ENCODE measurements at regions not wholly inside any gene's neighbourhood (a gene's known extent, or its start where the extent isn't known, plus 50 kb on each side); places are given as distances from the start of the nearest gene placed in this dataset.

GRCh38 chr11:13905137-13905781 is 57.3 kb upstream of the SPON1 start:
- no peak overlapping the region for H3K4me3 ChIP-seq (ENCODE audit: low read length)
- no peak for DNase-seq (ENCODE audit: low read depth)
- TF ChIP-seq CTCF (IDR thresholded peaks at IDR 0.05; ENCODE audit: insufficient read depth, low read depth, low read length, missing control alignments): no peak

- no peak for DNase-seq (ENCODE audit: low read depth)
- no peak overlapping the region for H3K4me3 ChIP-seq (ENCODE audit: low read length)
- TF ChIP-seq CTCF (IDR thresholded peaks at IDR 0.05; ENCODE audit: insufficient read depth, low read depth, low read length, missing control alignments): no peak
These were observed 54.8 kb upstream of the SPON1 start for GRCh38 chr11:13907678-13908077.

GRCh38 chr11:13908535-13908934 is 54.0 kb upstream of the SPON1 start:
- TF ChIP-seq CTCF (IDR thresholded peaks at IDR 0.05; ENCODE audit: insufficient read depth, low read depth, low read length, missing control alignments): no peak
- H3K4me3 ChIP-seq (ENCODE audit: low read length): no peak overlapping the region
- DNase-seq (ENCODE audit: low read depth): no peak
